Body of pancreas (tissue), 4 donors: ENCODE measurements at regions not wholly inside any gene's neighbourhood (a gene's known extent, or its start where the extent isn't known, plus 50 kb on each side); places are given as distances from the start of the nearest gene placed in this dataset.

Experiments used
- ATAC-seq: fragments of 150-250 bp; one replicate; pipeline ENCODE4 v1.9.1; 2016
- DNase-seq, 4 donors: peaks; one replicate each; pipeline ENCODE4 v3.0.0-alpha.2; 2019
- H3K27ac ChIP-seq, 4 donors: fragments of 200-600 bp; sonication (generic); 1 replicate in 3 of 4; 2 replicates in 1 of 4; pipeline versions ENCODE4 v1.5.1 to v1.6.1; 2016 to 2019; ENCODE audit warnings: mild to moderate bottlenecking in 1 of 4, mixed read lengths in 1 of 4, moderate library complexity in 1 of 4
- H3K27me3 ChIP-seq, 2 donors: fragments of 200-600 bp; sonication (generic); one replicate each; pipeline ENCODE4 v1.6.0; 2016; ENCODE audit warnings: mild to moderate bottlenecking in 1 of 2
- H3K36me3 ChIP-seq, 2 donors: fragments of 200-600 bp; sonication (generic); replicated peaks in 1 of 2; 2 replicates each; pipeline ENCODE4 v1.5.1; 2016; ENCODE audit warnings: low read depth in 2 of 2; ENCODE audit not compliant: insufficient read depth in 1 of 2
- H3K4me1 ChIP-seq: fragments of 200-600 bp; sonication (generic); one replicate; pipeline ENCODE4 v1.6.0; 2016
- H3K4me3 ChIP-seq, 2 donors: fragments of 200-600 bp; sonication (generic); 1 replicate in 1 of 2; 2 replicates in 1 of 2; pipeline ENCODE4 v1.5.1; 2016 to 2019
- H3K9me3 ChIP-seq, 3 donors: fragments of 200-600 bp; sonication (generic); 1 replicate in 2 of 3; 2 replicates in 1 of 3; pipeline ENCODE4 v1.5.1; 2016
- POLR2A ChIP-seq, 3 donors: fragments of 450-650 bp; IDR thresholded peaks; one replicate each; pipeline ENCODE4 v1.6.1; 2016; ENCODE audit warnings: antibody characterized with exemption in 3 of 3, mild to moderate bottlenecking in 2 of 3
- WGBS, 2 donors: methylation state at CpG; one replicate each; pipeline ENCODE4 v1.1.5; 2017; 5-methylcytosine and 5-hydroxymethylcytosine counted together
- intact Hi-C: fragments of 100-400 bp; cut with DNase I; formaldehyde crosslinking; loops from one replicate; pipeline ENCODE4 v1.15.1; 2023
- TF ChIP-seq, protein P1 (sequence below), 7 experiments: fragments of 450-650 bp in 4 of 7; fragments of 200-600 bp in 3 of 7; sonication (generic) in 3 of 7; IDR thresholded peaks; one replicate each; pipeline ENCODE4 v1.5.1; 2016 to 2019; ENCODE audit warnings: antibody characterized with exemption in 7 of 7

- H3K27ac ChIP-seq: no peak overlapping the region
- no peaks in the 10 kb centered on the region for H3K9me3 ChIP-seq
- intact Hi-C loops: no loop called here
- H3K27me3 ChIP-seq: no peaks in the 10 kb centered on the region
- no peak overlapping the region for H3K4me3 ChIP-seq
- TF ChIP-seq POLR2A (IDR thresholded peaks at IDR 0.05): no peak
- TF ChIP-seq, protein P1, sequence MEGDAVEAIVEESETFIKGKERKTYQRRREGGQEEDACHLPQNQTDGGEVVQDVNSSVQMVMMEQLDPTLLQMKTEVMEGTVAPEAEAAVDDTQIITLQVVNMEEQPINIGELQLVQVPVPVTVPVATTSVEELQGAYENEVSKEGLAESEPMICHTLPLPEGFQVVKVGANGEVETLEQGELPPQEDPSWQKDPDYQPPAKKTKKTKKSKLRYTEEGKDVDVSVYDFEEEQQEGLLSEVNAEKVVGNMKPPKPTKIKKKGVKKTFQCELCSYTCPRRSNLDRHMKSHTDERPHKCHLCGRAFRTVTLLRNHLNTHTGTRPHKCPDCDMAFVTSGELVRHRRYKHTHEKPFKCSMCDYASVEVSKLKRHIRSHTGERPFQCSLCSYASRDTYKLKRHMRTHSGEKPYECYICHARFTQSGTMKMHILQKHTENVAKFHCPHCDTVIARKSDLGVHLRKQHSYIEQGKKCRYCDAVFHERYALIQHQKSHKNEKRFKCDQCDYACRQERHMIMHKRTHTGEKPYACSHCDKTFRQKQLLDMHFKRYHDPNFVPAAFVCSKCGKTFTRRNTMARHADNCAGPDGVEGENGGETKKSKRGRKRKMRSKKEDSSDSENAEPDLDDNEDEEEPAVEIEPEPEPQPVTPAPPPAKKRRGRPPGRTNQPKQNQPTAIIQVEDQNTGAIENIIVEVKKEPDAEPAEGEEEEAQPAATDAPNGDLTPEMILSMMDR (IDR thresholded peaks at IDR 0.05): no peak
- no peaks in the 10 kb centered on the region for H3K36me3 ChIP-seq
- no peak for DNase-seq
- WGBS, 2 donors: 55 to 67% methylated on average over 6 to 10 of the region's 10 CpGs
- H3K4me1 ChIP-seq: no peaks in the 10 kb centered on the region
- no peak for ATAC-seq
Observed at GRCh38 chr12:30874455-30875321, 51.9 kb upstream of the TSPAN11 start.

- Histone ChIP-seq H3K27me3 (no peaks in the 10 kb centered on the region), H3K4me1 (no peaks in the 10 kb centered on the region), H3K4me3 (no peak overlapping the region), H3K27ac (no peak overlapping the region), H3K36me3 (no peaks in the 10 kb centered on the region), H3K9me3 (no peaks in the 10 kb centered on the region)
- WGBS, 2 donors: 84 to 87% methylated on average over 7 of the region's 7 CpGs
- DNase-seq (no peak), ATAC-seq (no peak)
- intact Hi-C loops: no loop called here
- no peak for TF ChIP-seq POLR2A (IDR thresholded peaks at IDR 0.05)
- TF ChIP-seq, protein P1 (IDR thresholded peaks at IDR 0.05): no peak
Observed at GRCh38 chr12:30870491-30871265, 55.9 kb upstream of the TSPAN11 start.

GRCh38 chr12:30867415-30867814 lies 59.1 kb upstream of the TSPAN11 start:
- Histone ChIP-seq H3K4me1 (no peaks in the 10 kb centered on the region), H3K27me3 (no peaks in the 10 kb centered on the region), H3K4me3 (no peak overlapping the region), H3K9me3 (no peaks in the 10 kb centered on the region), H3K36me3 (no peaks in the 10 kb centered on the region), H3K27ac (no peak overlapping the region)
- ATAC-seq (no peak), DNase-seq (no peak)
- TF ChIP-seq, protein P1 (IDR thresholded peaks at IDR 0.05): no peak
- no peak for TF ChIP-seq POLR2A (IDR thresholded peaks at IDR 0.05)
- intact Hi-C loops: no loop called here

GRCh38 chr12:30866256-30866655 lies 60.3 kb upstream of the TSPAN11 start:
- H3K27ac ChIP-seq: no peak overlapping the region
- H3K36me3 ChIP-seq: no peaks in the 10 kb centered on the region
- H3K4me3 ChIP-seq: no peak overlapping the region
- no peak for ATAC-seq
- no peaks in the 10 kb centered on the region for H3K4me1 ChIP-seq
- H3K27me3 ChIP-seq: no peaks in the 10 kb centered on the region
- no peak for TF ChIP-seq POLR2A (IDR thresholded peaks at IDR 0.05)
- TF ChIP-seq, protein P1 (IDR thresholded peaks at IDR 0.05): no peak
- 62 to 83% methylated on average over 1 of the region's 1 CpG for WGBS, 2 donors
- DNase-seq: no peak
- intact Hi-C loops: no loop called here
- H3K9me3 ChIP-seq: no peaks in the 10 kb centered on the region
